AG09309 (cell line): ENCODE measurements at regions not wholly inside any gene's neighbourhood (a gene's known extent, or its start where the extent isn't known, plus 50 kb on each side); places are given as distances from the start of the nearest gene placed in this dataset.
A peak's percentile ranks its signal among the peaks of the same experiment; 100 is the strongest.

Source experiments
- DNase-seq: peaks from one replicate; pipeline ENCODE4 v3.0.0-alpha.2; 2010; ENCODE audit warnings: low read depth
- H3K4me3 ChIP-seq: 2 replicates; pipeline ENCODE4 v1.5.1; 2011; ENCODE audit warnings: mild to moderate bottlenecking, low read depth, low read length, moderate library complexity; ENCODE audit not compliant: control insufficient read depth
- TF ChIP-seq, protein P1 (sequence below): IDR thresholded peaks from 2 replicates; pipeline ENCODE4 v1.5.1; 2011; ENCODE audit warnings: mild to moderate bottlenecking, low read depth, low read length, inconsistent platforms; ENCODE audit not compliant: insufficient read depth, control insufficient read depth; ENCODE audit errors: missing control alignments

DNA sequence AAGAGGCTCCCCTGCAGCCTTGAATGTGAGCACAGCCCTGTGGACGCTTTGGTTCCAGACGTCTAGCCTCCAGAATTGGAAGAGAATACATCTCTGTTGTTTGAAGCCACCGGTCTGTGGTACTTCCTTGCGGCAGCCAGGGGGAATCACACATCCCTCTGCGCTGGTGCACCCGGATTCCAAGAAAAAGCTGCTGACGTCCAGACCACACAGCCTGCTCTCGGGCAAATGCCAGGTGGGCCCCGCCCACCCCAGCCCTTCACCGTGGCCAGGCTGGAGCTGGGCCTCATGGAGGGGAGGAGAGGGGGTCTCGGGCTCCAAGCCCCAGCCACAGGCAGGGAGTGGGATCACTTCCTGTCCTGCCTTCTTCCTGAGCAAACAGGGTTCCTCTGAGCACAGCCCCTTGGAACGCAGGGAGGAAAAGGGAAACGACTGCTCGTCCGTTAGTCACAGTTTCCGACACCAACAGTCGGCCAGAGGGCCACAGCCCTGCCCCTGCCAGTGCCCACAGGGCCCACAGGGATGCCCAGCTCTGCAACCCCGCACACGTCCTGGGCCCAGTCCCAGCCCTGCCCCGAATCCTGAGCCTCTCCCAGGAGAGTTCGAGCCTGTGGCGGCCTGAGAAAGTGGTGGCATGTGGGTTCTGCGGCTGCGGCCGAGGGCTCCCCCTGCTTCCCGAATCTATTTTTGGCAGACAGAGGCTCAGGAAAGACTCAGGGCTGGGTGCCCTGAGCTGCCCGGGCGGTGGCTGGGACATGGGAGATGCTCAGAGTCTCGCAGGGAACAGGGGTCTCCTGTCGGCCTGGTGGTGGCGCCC lies 85.3 kb downstream of the RFLNA start:
- no peak overlapping the region; the same call in 1 of the 2 replicates for H3K4me3 ChIP-seq
- TF ChIP-seq, protein P1, sequence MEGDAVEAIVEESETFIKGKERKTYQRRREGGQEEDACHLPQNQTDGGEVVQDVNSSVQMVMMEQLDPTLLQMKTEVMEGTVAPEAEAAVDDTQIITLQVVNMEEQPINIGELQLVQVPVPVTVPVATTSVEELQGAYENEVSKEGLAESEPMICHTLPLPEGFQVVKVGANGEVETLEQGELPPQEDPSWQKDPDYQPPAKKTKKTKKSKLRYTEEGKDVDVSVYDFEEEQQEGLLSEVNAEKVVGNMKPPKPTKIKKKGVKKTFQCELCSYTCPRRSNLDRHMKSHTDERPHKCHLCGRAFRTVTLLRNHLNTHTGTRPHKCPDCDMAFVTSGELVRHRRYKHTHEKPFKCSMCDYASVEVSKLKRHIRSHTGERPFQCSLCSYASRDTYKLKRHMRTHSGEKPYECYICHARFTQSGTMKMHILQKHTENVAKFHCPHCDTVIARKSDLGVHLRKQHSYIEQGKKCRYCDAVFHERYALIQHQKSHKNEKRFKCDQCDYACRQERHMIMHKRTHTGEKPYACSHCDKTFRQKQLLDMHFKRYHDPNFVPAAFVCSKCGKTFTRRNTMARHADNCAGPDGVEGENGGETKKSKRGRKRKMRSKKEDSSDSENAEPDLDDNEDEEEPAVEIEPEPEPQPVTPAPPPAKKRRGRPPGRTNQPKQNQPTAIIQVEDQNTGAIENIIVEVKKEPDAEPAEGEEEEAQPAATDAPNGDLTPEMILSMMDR: peak; percentile 66
- no peak for DNase-seq

DNA sequence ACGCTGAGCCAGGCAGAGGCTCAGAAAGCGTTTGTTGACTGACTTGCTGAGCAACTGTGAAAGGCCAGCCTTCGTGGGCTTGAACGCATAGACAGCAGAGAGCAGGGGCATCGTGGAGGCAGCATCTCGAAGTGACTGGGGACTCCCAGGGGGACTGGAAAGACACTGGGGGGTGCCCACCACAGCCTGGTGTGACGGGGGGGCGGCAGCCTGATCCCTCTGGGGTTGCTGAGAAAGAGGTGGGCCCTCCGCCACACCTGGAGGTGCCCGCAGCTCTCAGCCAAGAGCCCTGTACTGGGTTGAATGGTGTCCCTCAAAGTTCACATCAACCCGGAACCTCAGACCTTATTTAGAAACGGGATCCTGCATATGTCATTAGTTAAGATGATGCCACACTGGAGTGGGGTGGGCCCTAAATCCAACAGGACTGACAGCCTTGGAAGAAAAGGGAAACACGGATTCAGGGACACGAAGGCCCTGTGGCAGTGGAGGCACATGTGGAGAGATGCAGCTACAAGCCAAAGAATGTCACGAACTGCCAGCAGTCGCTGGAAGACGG lies 84.6 kb downstream of the RFLNA start:
- TF ChIP-seq, protein P1: no peak
- no peak overlapping the region for H3K4me3 ChIP-seq
- no peak for DNase-seq

DNA sequence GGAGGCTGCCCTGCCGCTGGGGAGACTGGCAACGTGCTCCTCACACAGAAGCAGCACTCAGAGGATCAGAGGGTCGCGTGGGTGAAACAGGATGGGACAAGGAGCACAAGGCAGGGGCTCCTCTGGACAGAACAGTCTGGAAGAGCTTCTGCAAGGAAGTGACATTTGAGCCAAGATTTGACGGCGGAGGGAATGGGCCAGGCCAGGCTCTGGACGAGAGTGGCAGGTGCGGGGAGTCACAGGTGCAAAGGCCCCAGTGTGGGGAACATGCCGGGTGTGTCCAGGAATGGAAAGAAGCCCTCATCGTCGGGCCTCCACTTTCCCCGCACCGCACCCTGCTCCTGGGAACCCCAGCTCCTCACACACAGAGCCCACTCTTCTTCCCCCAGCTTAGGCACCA lies 84.0 kb downstream of the RFLNA start:
- TF ChIP-seq, protein P1: no peak
- no peak overlapping the region for H3K4me3 ChIP-seq
- DNase-seq: no peak

DNA sequence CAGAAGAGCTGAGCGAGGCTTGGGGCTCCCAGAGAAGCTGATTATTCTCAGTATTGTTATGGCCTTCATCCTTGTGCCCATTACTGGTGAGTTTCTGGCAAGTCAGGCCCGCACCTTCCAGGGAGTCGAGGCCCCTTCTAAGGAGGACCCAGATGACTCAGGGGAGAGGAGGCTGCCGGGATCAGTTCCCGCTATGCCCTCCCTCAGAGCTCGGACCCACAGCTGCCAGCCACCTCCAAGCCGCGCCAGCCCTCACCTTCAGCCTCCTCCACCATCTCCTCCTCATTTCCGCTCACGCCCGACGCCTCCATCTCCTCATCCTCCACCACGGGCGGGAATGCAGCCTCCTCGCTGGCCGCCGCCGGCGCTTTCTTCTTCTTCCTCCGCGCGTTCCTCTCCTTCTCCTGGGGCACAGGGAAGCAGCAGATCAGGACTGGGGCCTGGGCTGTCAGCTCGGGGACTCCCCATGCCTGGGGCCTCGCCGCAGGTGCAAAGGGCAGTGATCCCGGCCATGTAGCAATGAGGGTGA lies 83.2 kb downstream of the RFLNA start:
- TF ChIP-seq, protein P1: no peak
- H3K4me3 ChIP-seq: no peak overlapping the region
- no peak for DNase-seq

DNA sequence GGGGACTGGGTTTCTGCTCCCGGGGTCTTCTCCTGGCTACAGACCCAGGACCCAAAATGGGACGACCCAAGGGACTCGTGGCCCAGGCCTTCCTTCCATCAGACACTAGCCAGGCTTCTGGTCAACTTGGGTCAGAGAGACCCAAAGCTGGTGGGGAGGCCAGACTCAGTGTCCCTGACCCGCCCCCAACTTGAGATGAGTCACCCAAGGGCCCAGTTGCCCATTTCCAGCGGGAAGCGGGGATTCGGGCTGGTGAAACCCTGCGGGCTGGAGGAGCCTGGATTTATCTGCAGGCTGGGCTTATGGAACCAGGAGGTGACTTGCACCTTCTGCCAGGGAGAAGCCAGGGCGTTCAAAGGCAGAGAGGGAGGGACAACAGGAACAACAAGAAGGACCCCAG lies 81.5 kb downstream of the RFLNA start:
- no peak overlapping the region for H3K4me3 ChIP-seq
- DNase-seq: no peak
- TF ChIP-seq, protein P1: no peak

DNA sequence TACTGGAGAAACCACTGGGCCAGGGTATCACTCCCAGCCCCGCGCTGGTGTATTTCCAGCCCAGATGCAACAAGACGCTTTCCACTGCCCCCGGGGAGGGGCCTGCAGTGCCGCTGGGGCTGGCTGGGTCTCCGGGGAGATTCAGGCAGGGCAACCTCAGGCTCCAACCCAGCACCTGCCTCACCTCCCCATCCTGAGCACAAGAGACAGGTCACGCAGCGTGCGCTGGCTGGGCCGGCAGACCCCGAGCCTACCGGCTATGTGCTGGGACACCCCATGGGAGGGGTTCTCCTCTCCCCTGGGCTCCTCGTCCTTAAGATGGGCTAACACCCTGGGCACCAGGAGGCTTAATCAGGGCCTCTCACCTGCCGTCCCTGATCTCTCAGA lies 80.9 kb downstream of the RFLNA start:
- TF ChIP-seq, protein P1: no peak
- no peak for DNase-seq
- H3K4me3 ChIP-seq: no peak overlapping the region
